Fibroblast of mammary gland (primary cell): ENCODE measurements at regions not wholly inside any gene's neighbourhood (a gene's known extent, or its start where the extent isn't known, plus 50 kb on each side); places are given as distances from the start of the nearest gene placed in this dataset.
A peak's percentile ranks its signal among the peaks of the same experiment; 100 is the strongest.
"Not testable (repeated sequence)": the region's sequence is repeated elsewhere in the genome, so short reads cannot be mapped to it uniquely, and the experiment has no call there.

Experiments used
- DNase-seq: peaks from one replicate; pipeline ENCODE4 v3.0.0-alpha.2; 2010; ENCODE audit warnings: low read depth
- H3K4me3 ChIP-seq: 2 replicates; pipeline ENCODE4 v1.5.1; 2011; ENCODE audit warnings: low read depth, mild to moderate bottlenecking, low read length, moderate library complexity; ENCODE audit not compliant: control insufficient read depth
- TF ChIP-seq, protein P1 (sequence below): conservative IDR thresholded peaks from 2 replicates; pipeline ENCODE4 v1.5.1; 2011; ENCODE audit warnings: low read depth, low read length, inconsistent platforms; ENCODE audit not compliant: control insufficient read depth, insufficient read depth

DNA sequence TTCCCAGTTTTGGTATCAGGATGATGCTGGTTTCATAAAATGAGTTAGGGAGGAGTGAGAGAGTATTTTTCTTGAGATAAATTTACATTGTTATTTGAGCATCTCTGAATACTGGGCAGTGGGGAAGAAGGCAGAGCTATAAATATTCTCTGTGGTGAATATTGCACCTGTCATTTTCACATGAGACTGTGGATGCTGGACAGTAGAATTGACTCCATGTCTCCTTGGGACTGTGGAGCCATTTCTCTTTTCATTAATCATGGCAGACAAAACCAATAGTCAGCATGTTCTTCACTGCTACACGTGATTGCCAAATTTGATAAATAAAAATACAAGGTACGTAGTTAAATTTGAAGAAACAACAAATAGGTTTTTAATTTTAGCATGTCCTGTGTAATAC lies 81.2 kb upstream of the PHACTR1 start:
- TF ChIP-seq, protein P1, sequence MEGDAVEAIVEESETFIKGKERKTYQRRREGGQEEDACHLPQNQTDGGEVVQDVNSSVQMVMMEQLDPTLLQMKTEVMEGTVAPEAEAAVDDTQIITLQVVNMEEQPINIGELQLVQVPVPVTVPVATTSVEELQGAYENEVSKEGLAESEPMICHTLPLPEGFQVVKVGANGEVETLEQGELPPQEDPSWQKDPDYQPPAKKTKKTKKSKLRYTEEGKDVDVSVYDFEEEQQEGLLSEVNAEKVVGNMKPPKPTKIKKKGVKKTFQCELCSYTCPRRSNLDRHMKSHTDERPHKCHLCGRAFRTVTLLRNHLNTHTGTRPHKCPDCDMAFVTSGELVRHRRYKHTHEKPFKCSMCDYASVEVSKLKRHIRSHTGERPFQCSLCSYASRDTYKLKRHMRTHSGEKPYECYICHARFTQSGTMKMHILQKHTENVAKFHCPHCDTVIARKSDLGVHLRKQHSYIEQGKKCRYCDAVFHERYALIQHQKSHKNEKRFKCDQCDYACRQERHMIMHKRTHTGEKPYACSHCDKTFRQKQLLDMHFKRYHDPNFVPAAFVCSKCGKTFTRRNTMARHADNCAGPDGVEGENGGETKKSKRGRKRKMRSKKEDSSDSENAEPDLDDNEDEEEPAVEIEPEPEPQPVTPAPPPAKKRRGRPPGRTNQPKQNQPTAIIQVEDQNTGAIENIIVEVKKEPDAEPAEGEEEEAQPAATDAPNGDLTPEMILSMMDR: no peak
- DNase-seq: no peak
- H3K4me3 ChIP-seq: no peak overlapping the region

DNA sequence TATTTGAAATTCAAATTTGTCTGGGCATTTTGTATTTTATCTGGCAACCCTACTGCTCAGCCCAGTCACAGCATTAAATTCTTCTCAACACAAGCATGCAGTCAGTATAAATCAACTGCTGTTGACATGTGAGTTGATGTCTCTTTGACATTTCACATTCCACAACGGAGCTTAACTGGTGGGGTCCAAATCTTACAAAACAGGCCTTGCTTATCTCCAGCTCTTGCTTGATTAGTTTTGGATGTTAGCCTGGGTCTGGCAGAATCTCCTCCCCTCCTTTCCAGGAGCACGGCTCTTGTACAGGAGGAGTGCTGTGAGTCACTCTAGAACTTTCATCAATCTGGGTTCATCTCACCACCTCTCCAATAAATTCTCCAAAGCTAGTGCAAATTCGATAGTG lies 80.8 kb upstream of the PHACTR1 start:
- DNase-seq: peak; percentile 14
- H3K4me3 ChIP-seq: no peak overlapping the region

GRCh38 chr6:12636336-12636735 lies 80.2 kb upstream of the PHACTR1 start:
- TF ChIP-seq, protein P1: no peak
- no peak for DNase-seq
- no peak overlapping the region for H3K4me3 ChIP-seq

More for the DNA sequence above, 80.8 kb upstream of the PHACTR1 start:
- TF ChIP-seq, protein P1: no peak

GRCh38 chr6:12637960-12638641 lies 78.5 kb upstream of the PHACTR1 start:
- peak; percentile 64 for DNase-seq
- TF ChIP-seq, protein P1: peak; percentile 81
- no peak overlapping the region for H3K4me3 ChIP-seq

- TF ChIP-seq, protein P1: no peak
- no peak overlapping the region for H3K4me3 ChIP-seq
- no peak for DNase-seq
Measured at GRCh38 chr6:12640438-12640837, 76.1 kb upstream of the PHACTR1 start.

DNA sequence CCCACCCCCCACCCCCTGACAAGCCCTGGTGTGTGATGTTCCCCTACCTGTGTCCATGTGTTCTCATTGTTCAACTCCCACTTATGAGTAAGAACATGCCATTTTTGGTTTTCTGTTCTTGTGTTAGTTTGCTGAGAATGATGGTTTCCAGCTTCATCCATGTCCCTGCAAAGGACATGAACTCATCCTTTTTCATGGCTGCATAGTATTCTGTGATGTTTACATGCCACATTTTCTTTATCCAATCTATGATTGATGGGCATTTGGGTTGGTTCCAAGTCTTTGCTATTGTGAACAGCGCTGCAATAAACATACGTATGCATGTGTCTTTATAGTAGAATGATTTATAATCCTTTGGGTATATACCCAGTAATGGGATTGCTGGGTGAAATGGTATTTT lies 74.8 kb upstream of the PHACTR1 start:
- not testable (repeated sequence) for H3K4me3 ChIP-seq, DNase-seq

- TF ChIP-seq, protein P1: no peak
- no peak for DNase-seq
- no peak overlapping the region for H3K4me3 ChIP-seq
Measured at GRCh38 chr6:12645941-12646340, 70.6 kb upstream of the PHACTR1 start.
